ENCODE measurements at regions not wholly inside any gene's neighbourhood (a gene's known extent, or its start where the extent isn't known, plus 50 kb on each side); places are given as distances from the start of the nearest gene placed in this dataset.

- no peak overlapping the region for H3K27ac Mint-ChIP-seq
- no peak for ATAC-seq
- no peaks in the 10 kb centered on the region for H3K9me3 Mint-ChIP-seq (ENCODE audit: insufficient read depth)
- H3K4me3 Mint-ChIP-seq: no peak overlapping the region
- no peaks in the 10 kb centered on the region for H3K27me3 Mint-ChIP-seq (ENCODE audit: low read depth)
- H3K36me3 Mint-ChIP-seq (ENCODE audit: low read depth): no peaks in the 10 kb centered on the region
- CTCF ChIA-PET: no interaction called here
- H3K4me1 Mint-ChIP-seq (ENCODE audit: low read depth): no peaks in the 10 kb centered on the region
- POLR2A ChIA-PET: no interaction called here
- DNase-seq: no peak
These were observed 736.9 kb upstream of the HS3ST1 start for GRCh38 chr4:12165616-12166015.

GRCh38 chr4:12146339-12146738 is 717.6 kb upstream of the HS3ST1 start:
- Mint-ChIP-seq H3K27ac (no peak overlapping the region), H3K27me3 (ENCODE audit: low read depth) (no peaks in the 10 kb centered on the region), H3K4me3 (no peak overlapping the region), H3K36me3 (ENCODE audit: low read depth) (no peaks in the 10 kb centered on the region), H3K4me1 (ENCODE audit: low read depth) (no peaks in the 10 kb centered on the region), H3K9me3 (ENCODE audit: insufficient read depth) (peaks cover 7% of the 10 kb centered on the region)
- no peak for DNase-seq
- ChIA-PET CTCF (no interaction called here), POLR2A (no interaction called here)
- no peak for ATAC-seq

- Mint-ChIP-seq H3K9me3 (ENCODE audit: insufficient read depth) (peaks cover 7% of the 10 kb centered on the region), H3K27me3 (ENCODE audit: low read depth) (no peaks in the 10 kb centered on the region), H3K4me1 (ENCODE audit: low read depth) (no peaks in the 10 kb centered on the region), H3K36me3 (ENCODE audit: low read depth) (no peaks in the 10 kb centered on the region), H3K4me3 (no peak overlapping the region), H3K27ac (no peak overlapping the region)
- POLR2A ChIA-PET: no interaction called here
- DNase-seq: no peak
- no peak for ATAC-seq
- CTCF ChIA-PET: no interaction called here
These were observed 717.1 kb upstream of the HS3ST1 start for GRCh38 chr4:12145768-12146167.

GRCh38 chr4:12145106-12145505 is 716.4 kb upstream of the HS3ST1 start:
- ATAC-seq: no peak
- no peak overlapping the region for H3K27ac Mint-ChIP-seq
- POLR2A ChIA-PET: no interaction called here
- H3K9me3 Mint-ChIP-seq (ENCODE audit: insufficient read depth): peaks cover 7% of the 10 kb centered on the region
- no peak overlapping the region for H3K4me3 Mint-ChIP-seq
- H3K4me1 Mint-ChIP-seq (ENCODE audit: low read depth): no peaks in the 10 kb centered on the region
- CTCF ChIA-PET: no interaction called here
- DNase-seq: no peak
- no peaks in the 10 kb centered on the region for H3K36me3 Mint-ChIP-seq (ENCODE audit: low read depth)
- H3K27me3 Mint-ChIP-seq (ENCODE audit: low read depth): no peaks in the 10 kb centered on the region

- Mint-ChIP-seq H3K36me3 (ENCODE audit: low read depth) (no peaks in the 10 kb centered on the region), H3K9me3 (ENCODE audit: insufficient read depth) (peaks cover 7% of the 10 kb centered on the region), H3K4me1 (ENCODE audit: low read depth) (no peaks in the 10 kb centered on the region), H3K27me3 (ENCODE audit: low read depth) (no peaks in the 10 kb centered on the region), H3K4me3 (no peak overlapping the region), H3K27ac (no peak overlapping the region)
- DNase-seq (no peak), ATAC-seq (no peak)
- ChIA-PET POLR2A (no interaction called here), CTCF (no interaction called here)
These were observed 715.4 kb upstream of the HS3ST1 start for GRCh38 chr4:12144051-12144450.

GRCh38 chr4:12140864-12141263 is 712.2 kb upstream of the HS3ST1 start:
- H3K27me3 Mint-ChIP-seq (ENCODE audit: low read depth): no peaks in the 10 kb centered on the region
- no peak overlapping the region for H3K4me3 Mint-ChIP-seq
- ChIA-PET POLR2A (no interaction called here), CTCF (no interaction called here)
- no peaks in the 10 kb centered on the region for H3K36me3 Mint-ChIP-seq (ENCODE audit: low read depth)
- no peak overlapping the region for H3K27ac Mint-ChIP-seq
- ATAC-seq (no peak), DNase-seq (no peak)
- H3K9me3 Mint-ChIP-seq (ENCODE audit: insufficient read depth): peaks cover 7% of the 10 kb centered on the region
- H3K4me1 Mint-ChIP-seq (ENCODE audit: low read depth): no peaks in the 10 kb centered on the region

- no peak for ATAC-seq
- no peak for DNase-seq
- H3K4me3 Mint-ChIP-seq: no peak overlapping the region
- no peaks in the 10 kb centered on the region for H3K36me3 Mint-ChIP-seq (ENCODE audit: low read depth)
- no peak overlapping the region for H3K27ac Mint-ChIP-seq
- no peaks in the 10 kb centered on the region for H3K4me1 Mint-ChIP-seq (ENCODE audit: low read depth)
- ChIA-PET CTCF (no interaction called here), POLR2A (no interaction called here)
- H3K9me3 Mint-ChIP-seq (ENCODE audit: insufficient read depth): peaks cover 7% of the 10 kb centered on the region
- H3K27me3 Mint-ChIP-seq (ENCODE audit: low read depth): no peaks in the 10 kb centered on the region
These were observed 710.6 kb upstream of the HS3ST1 start for GRCh38 chr4:12139296-12139695.

GRCh38 chr4:12138488-12138887 is 709.8 kb upstream of the HS3ST1 start:
- Mint-ChIP-seq H3K4me1 (ENCODE audit: low read depth) (no peaks in the 10 kb centered on the region), H3K27me3 (ENCODE audit: low read depth) (no peaks in the 10 kb centered on the region), H3K36me3 (ENCODE audit: low read depth) (no peaks in the 10 kb centered on the region), H3K4me3 (no peak overlapping the region), H3K27ac (no peak overlapping the region), H3K9me3 (ENCODE audit: insufficient read depth) (peaks cover 8% of the 10 kb centered on the region)
- ChIA-PET CTCF (no interaction called here), POLR2A (no interaction called here)
- ATAC-seq (no peak), DNase-seq (no peak)

- H3K9me3 Mint-ChIP-seq (ENCODE audit: insufficient read depth): peaks cover 5% of the 10 kb centered on the region
- CTCF ChIA-PET: interaction anchor here (0.6 kb wide), 1 partner anchor 313 kb away, joined by 3 read pairs; no protein-coding TSS in a partner anchor
These were observed 708.9 kb upstream of the HS3ST1 start for GRCh38 chr4:12137575-12137974.

GRCh38 chr4:12126474-12126873 is 697.8 kb upstream of the HS3ST1 start:
- ChIA-PET CTCF (no interaction called here), POLR2A (no interaction called here)
- Mint-ChIP-seq H3K27ac (no peak overlapping the region), H3K4me1 (ENCODE audit: low read depth) (no peaks in the 10 kb centered on the region), H3K27me3 (ENCODE audit: low read depth) (no peaks in the 10 kb centered on the region), H3K36me3 (ENCODE audit: low read depth) (no peaks in the 10 kb centered on the region), H3K9me3 (ENCODE audit: insufficient read depth) (peaks cover 15% of the 10 kb centered on the region), H3K4me3 (no peak overlapping the region)
- DNase-seq (no peak), ATAC-seq (no peak)

More at GRCh38 chr4:12137575-12137974, 708.9 kb upstream of the HS3ST1 start:
- ATAC-seq (no peak), DNase-seq (no peak)
- no peak overlapping the region for H3K4me3 Mint-ChIP-seq
- POLR2A ChIA-PET: no interaction called here
- H3K27ac Mint-ChIP-seq: no peak overlapping the region
- no peaks in the 10 kb centered on the region for H3K27me3 Mint-ChIP-seq (ENCODE audit: low read depth)
- H3K36me3 Mint-ChIP-seq (ENCODE audit: low read depth): no peaks in the 10 kb centered on the region
- no peaks in the 10 kb centered on the region for H3K4me1 Mint-ChIP-seq (ENCODE audit: low read depth)

- CTCF ChIA-PET: no interaction called here
- no peaks in the 10 kb centered on the region for H3K4me1 Mint-ChIP-seq (ENCODE audit: low read depth)
- POLR2A ChIA-PET: no interaction called here
- no peak overlapping the region for H3K27ac Mint-ChIP-seq
- no peak overlapping the region for H3K4me3 Mint-ChIP-seq
- ATAC-seq (no peak), DNase-seq (no peak)
- no peaks in the 10 kb centered on the region for H3K27me3 Mint-ChIP-seq (ENCODE audit: low read depth)
- H3K36me3 Mint-ChIP-seq (ENCODE audit: low read depth): no peaks in the 10 kb centered on the region
- peaks cover 3% of the 10 kb centered on the region for H3K9me3 Mint-ChIP-seq (ENCODE audit: insufficient read depth)
These were observed 695.4 kb upstream of the HS3ST1 start for GRCh38 chr4:12124138-12124537.

- no peaks in the 10 kb centered on the region for H3K4me1 Mint-ChIP-seq (ENCODE audit: low read depth)
- ChIA-PET POLR2A (no interaction called here), CTCF (no interaction called here)
- no peaks in the 10 kb centered on the region for H3K36me3 Mint-ChIP-seq (ENCODE audit: low read depth)
- H3K27ac Mint-ChIP-seq: no peak overlapping the region
- DNase-seq (no peak), ATAC-seq (no peak)
- H3K9me3 Mint-ChIP-seq (ENCODE audit: insufficient read depth): no peaks in the 10 kb centered on the region
- no peaks in the 10 kb centered on the region for H3K27me3 Mint-ChIP-seq (ENCODE audit: low read depth)
- H3K4me3 Mint-ChIP-seq: no peak overlapping the region
These were observed 695.0 kb upstream of the HS3ST1 start for GRCh38 chr4:12123707-12124106.

- CTCF ChIA-PET: no interaction called here
These were observed 693.6 kb upstream of the HS3ST1 start for GRCh38 chr4:12122316-12122715.

More at GRCh38 chr4:12122316-12122715, 693.6 kb upstream of the HS3ST1 start:
- no peak for ATAC-seq
- no peaks in the 10 kb centered on the region for H3K36me3 Mint-ChIP-seq (ENCODE audit: low read depth)
- no peak overlapping the region for H3K27ac Mint-ChIP-seq
- H3K9me3 Mint-ChIP-seq (ENCODE audit: insufficient read depth): no peaks in the 10 kb centered on the region
- H3K4me3 Mint-ChIP-seq: no peak overlapping the region
- no peak for DNase-seq
- H3K27me3 Mint-ChIP-seq (ENCODE audit: low read depth): no peaks in the 10 kb centered on the region
- POLR2A ChIA-PET: no interaction called here
- H3K4me1 Mint-ChIP-seq (ENCODE audit: low read depth): no peaks in the 10 kb centered on the region

Measured in activated CD8-positive, alpha-beta T cell treated with anti-CD3 and anti-CD28 coated beads, Interleukin-2, amount 10 ng/mL, durations not matched to agents 7 days and 5 days (primary cell).